HepG2 (cell line): ENCODE measurements at regions not wholly inside any gene's neighbourhood (a gene's known extent, or its start where the extent isn't known, plus 50 kb on each side); places are given as distances from the start of the nearest gene placed in this dataset.

Source experiments
- ATAC-seq: fragments of 200-7000 bp; cut with Tn5 transposase; 3 replicates; pipeline ENCODE4 v1.9.1; 2020; ENCODE audit warnings: mild to moderate bottlenecking, moderate library complexity
- BruUV-seq: library from RNA; stranded (reverse); fragments of 400-500 nt; replicated peaks from 2 replicates; lab custom pipeline; 2021; lab: Mats Ljungman, UMichigan
- CTCF ChIA-PET: fragments of 300-600 bp; formaldehyde crosslinking; extraction: SDS; loops from one replicate; lab custom pipeline; 2021; ENCODE audit warnings: low total read pairs, inconsistent platforms, low intra/inter-chr PET ratio; lab: Yijun Ruan, JAX
- POLR2A ChIA-PET: fragments of 350-600 bp; sonication (Branson Sonifier 250); formaldehyde crosslinking; loops from one replicate; lab custom pipeline; 2020; ENCODE audit warnings: antibody characterized with exemption, inconsistent platforms; lab: Yijun Ruan, JAX
- DNase-seq: peaks from one replicate; pipeline ENCODE4 v3.0.0-alpha.2; 2015; ENCODE audit warnings: low spot score
- FAIRE-seq: peaks from 3 replicates; lab custom pipeline; 2011; peaks lifted over from hg19 to GRCh38; lab: Jason Lieb, UNC
- H2AFZ ChIP-seq: one replicate; pipeline ENCODE4 v1.6.1; 2011; ENCODE audit warnings: low read length, inconsistent platforms
- H3K27ac ChIP-seq: fragments of 300-600 bp; 3 replicates; pipeline ENCODE4 v1.8.0; 2011; ENCODE audit warnings: mixed run types, mild to moderate bottlenecking, mixed read lengths, low read length, inconsistent platforms; ENCODE audit not compliant: insufficient read depth; ENCODE audit errors: extremely low read length
- H3K27me3 ChIP-seq, 2 experiments: fragments of 200-600 bp in 1 of 2; 2 replicates in 1 of 2; 3 replicates in 1 of 2; pipeline versions ENCODE4 v1.6.0 to v1.8.0; 2011; ENCODE audit warnings: low read length in 2 of 2, mild to moderate bottlenecking in 2 of 2, moderate library complexity in 2 of 2, inconsistent platforms in 1 of 2; ENCODE audit not compliant: insufficient read depth in 2 of 2, control insufficient read depth in 1 of 2
- H3K36me3 ChIP-seq, 2 experiments: fragments of 200-600 bp in 1 of 2; replicated peaks in 1 of 2; 2 replicates in 1 of 2; 3 replicates in 1 of 2; pipeline versions ENCODE4 v1.5.1 to v1.8.0; 2011; ENCODE audit warnings: low read length in 2 of 2, inconsistent platforms in 1 of 2; ENCODE audit not compliant: insufficient read depth in 2 of 2, control insufficient read depth in 1 of 2
- H3K4me1 ChIP-seq: 2 replicates; pipeline ENCODE4 v1.5.1; 2012; ENCODE audit warnings: low read length, inconsistent platforms; ENCODE audit not compliant: insufficient read depth
- H3K4me2 ChIP-seq: 2 replicates; pipeline ENCODE4 v1.6.0; 2011; ENCODE audit warnings: low read depth, low read length, inconsistent platforms
- H3K4me3 ChIP-seq, 3 experiments: fragments of 200-600 bp in 1 of 3; sonication (generic), shearing (Covaris generic) in 1 of 3; replicated peaks in 1 of 3; 2 replicates each; pipeline ENCODE4 v1.5.1; 2011 to 2016; ENCODE audit warnings: low read length in 3 of 3, inconsistent platforms in 2 of 3, low read depth in 2 of 3, mild to moderate bottlenecking in 2 of 3, control low read depth in 1 of 3, mixed read lengths in 1 of 3; ENCODE audit not compliant: insufficient read depth in 1 of 3
- H3K79me2 ChIP-seq: one replicate; pipeline ENCODE4 v1.6.1; 2011; ENCODE audit warnings: low read length, inconsistent platforms; ENCODE audit not compliant: insufficient read depth
- H3K9ac ChIP-seq: 2 replicates; pipeline ENCODE4 v1.6.0; 2011; ENCODE audit warnings: mild to moderate bottlenecking, low read depth, low read length, inconsistent platforms; ENCODE audit not compliant: insufficient read depth
- H3K9me3 ChIP-seq: 2 replicates; pipeline ENCODE4 v1.5.1; 2012; ENCODE audit warnings: mild to moderate bottlenecking, low read length
- H4K20me1 ChIP-seq: 2 replicates; pipeline ENCODE4 v1.6.0; 2011; ENCODE audit warnings: inconsistent platforms, mild to moderate bottlenecking, low read length, moderate library complexity; ENCODE audit not compliant: insufficient read depth
- ATM ChIP-seq: fragments of 450-650 bp; IDR thresholded peaks from 2 replicates; pipeline ENCODE4 v1.7.1; 2017; ENCODE audit warnings: mild to moderate bottlenecking, borderline replicate concordance
- ESRRA ChIP-seq: sonication (generic); formaldehyde crosslinking; IDR thresholded peaks from 2 replicates; pipeline ENCODE4 v1.5.1; 2020; ENCODE audit warnings: mild to moderate bottlenecking, low read depth, missing genetic modification reagents
- FOXC1 ChIP-seq: sonication (generic); formaldehyde crosslinking; IDR thresholded peaks from 2 replicates; pipeline ENCODE4 v1.8.0; 2022; ENCODE audit warnings: mild to moderate bottlenecking, missing genetic modification reagents, borderline replicate concordance
- GATAD1 ChIP-seq: IDR thresholded peaks from 2 replicates; pipeline ENCODE4 v1.6.1; 2016; ENCODE audit warnings: missing genetic modification reagents, missing compliant biosample characterization
- KDM6A ChIP-seq: IDR thresholded peaks from 2 replicates; pipeline ENCODE4 v1.6.1; 2016; ENCODE audit warnings: low read depth
- MBNL3 ChIP-seq: fragments of 250-450 bp; sonication (Bioruptor Pico); conservative IDR thresholded peaks from 2 replicates; pipeline ENCODE4 v1.8.0; 2022; ENCODE audit warnings: mild to moderate bottlenecking, inconsistent platforms
- POGZ ChIP-seq: sonication (generic); formaldehyde crosslinking; IDR thresholded peaks from 2 replicates; pipeline ENCODE4 v1.4.0; 2020; ENCODE audit warnings: mild to moderate bottlenecking, missing genetic modification reagents
- SMAD3 ChIP-seq: sonication (generic); formaldehyde crosslinking; IDR thresholded peaks from 2 replicates; pipeline ENCODE4 v1.4.0; 2020; ENCODE audit warnings: missing genetic modification reagents
- TAF15 ChIP-seq: fragments of 200-400 bp; formaldehyde crosslinking; IDR thresholded peaks from one replicate; pipeline ENCODE4 v1.6.1; 2018; ENCODE audit warnings: mild to moderate bottlenecking, low read depth, low read length; ENCODE audit not compliant: poor library complexity, severe bottlenecking
- ZNF230 ChIP-seq: sonication (generic); formaldehyde crosslinking; IDR thresholded peaks from 2 replicates; pipeline ENCODE4 v1.4.0; 2020; ENCODE audit warnings: mild to moderate bottlenecking, missing genetic modification reagents
- ZNF430 ChIP-seq: sonication (generic); formaldehyde crosslinking; IDR thresholded peaks from 2 replicates; pipeline ENCODE4 v1.9.0; 2021; ENCODE audit warnings: mild to moderate bottlenecking, missing genetic modification reagents
- ZNF501 ChIP-seq: sonication (generic); formaldehyde crosslinking; IDR thresholded peaks from 2 replicates; pipeline ENCODE4 v1.5.1; 2020; ENCODE audit warnings: mild to moderate bottlenecking, moderate library complexity, missing genetic modification reagents
- ZNF709 ChIP-seq: sonication (generic); formaldehyde crosslinking; IDR thresholded peaks from 2 replicates; pipeline ENCODE4 v1.5.0; 2020; ENCODE audit warnings: mild to moderate bottlenecking, missing genetic modification reagents
- ZNF724P ChIP-seq: sonication (generic); formaldehyde crosslinking; IDR thresholded peaks from 2 replicates; pipeline ENCODE4 v1.8.0; 2022; ENCODE audit warnings: missing genetic modification reagents, borderline replicate concordance
- ZNF772 ChIP-seq: sonication (generic); formaldehyde crosslinking; IDR thresholded peaks from 2 replicates; pipeline ENCODE4 v1.5.0; 2020; ENCODE audit warnings: mild to moderate bottlenecking, missing genetic modification reagents
- WGBS: methylation state at CpG from one replicate; pipeline ENCODE4 v1.1.6; 2017; ENCODE audit warnings: low lambda C conversion rate; 5-methylcytosine and 5-hydroxymethylcytosine counted together
- in situ Hi-C: cut with HindIII; loops from 2 replicates; pipeline ENCODE4 v1.10.0; 2017; ENCODE audit warnings: low pct_unique_long_range_greater_than_20kb; ENCODE audit not compliant: extremely low pct_ligation_motif_present
- intact Hi-C: fragments of 100-400 bp; cut with micrococcal nuclease; formaldehyde crosslinking; loops from one replicate; pipeline ENCODE4 v1.10.0; 2022; ENCODE audit not compliant: unreplicated experiment
- TF ChIP-seq, protein P1 (sequence below): sonication (generic); IDR thresholded peaks from 2 replicates; pipeline ENCODE4 v1.6.1; 2016; ENCODE audit warnings: low read depth, borderline replicate concordance
- TF ChIP-seq, protein P2 (sequence below): sonication (generic); formaldehyde crosslinking; IDR thresholded peaks from 2 replicates; pipeline ENCODE4 v1.4.0; 2020; ENCODE audit warnings: mild to moderate bottlenecking, low read depth, missing genetic modification reagents
- TF ChIP-seq, protein P3 (sequence below): sonication (generic); formaldehyde crosslinking; IDR thresholded peaks from 2 replicates; pipeline ENCODE4 v1.8.0; 2022; ENCODE audit warnings: low read depth, missing genetic modification reagents

DNA sequence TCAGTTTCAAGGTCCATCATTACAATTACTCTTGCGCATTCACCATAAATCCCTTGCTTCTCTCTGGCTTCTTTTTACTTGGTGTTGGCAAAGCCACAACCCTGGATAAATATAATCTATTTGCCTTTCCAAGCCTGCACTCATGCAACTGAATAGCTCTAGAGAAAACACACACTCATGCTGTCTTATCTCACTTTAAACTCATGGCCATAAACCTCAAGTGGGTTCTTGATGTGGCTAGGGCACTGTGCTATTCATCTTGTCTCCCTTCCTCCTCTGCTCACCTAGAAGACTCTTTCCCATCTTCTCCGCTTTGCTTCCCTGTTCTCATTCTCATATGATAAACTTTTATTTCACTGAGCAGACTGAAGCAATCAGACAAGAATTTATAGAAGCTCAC, 165.4 kb upstream of the MTPN start:
- TF ChIP-seq, protein P1, sequence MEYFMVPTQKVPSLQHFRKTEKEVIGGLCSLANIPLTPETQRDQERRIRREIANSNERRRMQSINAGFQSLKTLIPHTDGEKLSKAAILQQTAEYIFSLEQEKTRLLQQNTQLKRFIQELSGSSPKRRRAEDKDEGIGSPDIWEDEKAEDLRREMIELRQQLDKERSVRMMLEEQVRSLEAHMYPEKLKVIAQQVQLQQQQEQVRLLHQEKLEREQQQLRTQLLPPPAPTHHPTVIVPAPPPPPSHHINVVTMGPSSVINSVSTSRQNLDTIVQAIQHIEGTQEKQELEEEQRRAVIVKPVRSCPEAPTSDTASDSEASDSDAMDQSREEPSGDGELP = no peak
- no peak for TF ChIP-seq ZNF230 (CRISPR knock-in tag)
- no peak for TF ChIP-seq ZNF772 (CRISPR knock-in tag)
- TF ChIP-seq ZNF501 (CRISPR knock-in tag) = no peak
- no peak for TF ChIP-seq POGZ (CRISPR knock-in tag)
- TF ChIP-seq, protein P2, sequence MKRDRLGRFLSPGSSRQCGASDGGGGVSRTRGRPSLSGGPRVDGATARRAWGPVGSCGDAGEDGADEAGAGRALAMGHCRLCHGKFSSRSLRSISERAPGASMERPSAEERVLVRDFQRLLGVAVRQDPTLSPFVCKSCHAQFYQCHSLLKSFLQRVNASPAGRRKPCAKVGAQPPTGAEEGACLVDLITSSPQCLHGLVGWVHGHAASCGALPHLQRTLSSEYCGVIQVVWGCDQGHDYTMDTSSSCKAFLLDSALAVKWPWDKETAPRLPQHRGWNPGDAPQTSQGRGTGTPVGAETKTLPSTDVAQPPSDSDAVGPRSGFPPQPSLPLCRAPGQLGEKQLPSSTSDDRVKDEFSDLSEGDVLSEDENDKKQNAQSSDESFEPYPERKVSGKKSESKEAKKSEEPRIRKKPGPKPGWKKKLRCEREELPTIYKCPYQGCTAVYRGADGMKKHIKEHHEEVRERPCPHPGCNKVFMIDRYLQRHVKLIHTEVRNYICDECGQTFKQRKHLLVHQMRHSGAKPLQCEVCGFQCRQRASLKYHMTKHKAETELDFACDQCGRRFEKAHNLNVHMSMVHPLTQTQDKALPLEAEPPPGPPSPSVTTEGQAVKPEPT (CRISPR knock-in tag) = no peak
- Histone ChIP-seq H3K27me3 (no peaks in the 10 kb centered on the region), H3K9ac (no peak overlapping the region), H3K27ac (no peak overlapping the region), H4K20me1 (no peaks in the 10 kb centered on the region), H3K4me1 (no peaks in the 10 kb centered on the region), H2AFZ (no peak overlapping the region), H3K4me2 (no peak overlapping the region), H3K9me3 (no peaks in the 10 kb centered on the region), H3K79me2 (no peaks in the 10 kb centered on the region), H3K36me3 (no peaks in the 10 kb centered on the region), H3K4me3 (no peak overlapping the region)
- ATAC-seq (no peak), DNase-seq (no peak), FAIRE-seq (no peak)
- 72% methylated on average over 2 of the region's 2 CpGs for WGBS
- POLR2A ChIA-PET = no interaction called here
- no TSS peak for BruUV-seq
- CTCF ChIA-PET = no interaction called here
- intact Hi-C loops (no loop called here), in situ Hi-C loops (no loop called here)

DNA sequence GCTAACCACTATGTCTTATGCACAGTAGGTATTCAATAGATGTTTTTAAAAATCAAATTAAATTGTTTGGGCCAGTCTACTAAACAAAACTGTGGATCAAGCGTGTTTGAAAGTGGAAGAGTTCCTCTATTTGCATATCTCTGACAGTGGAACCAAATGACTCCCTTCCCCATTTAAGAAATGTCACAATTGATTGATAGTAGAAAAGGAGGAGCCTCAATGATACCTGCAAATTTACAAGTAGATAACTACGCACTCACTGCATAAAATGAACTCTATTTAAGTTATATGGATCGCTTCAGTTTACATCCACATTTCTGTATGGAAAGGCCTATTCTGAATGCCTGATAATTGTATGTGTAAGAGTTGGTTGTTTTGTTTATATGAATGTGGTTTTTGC, 163.3 kb upstream of the MTPN start:
- FAIRE-seq (no peak), ATAC-seq (no peak), DNase-seq (no peak)
- Histone ChIP-seq H3K27me3 (no peaks in the 10 kb centered on the region; a peak in 1 of 5 replicates), H4K20me1 (no peaks in the 10 kb centered on the region), H3K9ac (no peak overlapping the region), H2AFZ (no peak overlapping the region), H3K36me3 (no peaks in the 10 kb centered on the region), H3K9me3 (no peaks in the 10 kb centered on the region), H3K4me3 (no peak overlapping the region), H3K4me2 (no peak overlapping the region), H3K27ac (no peak overlapping the region), H3K4me1 (no peaks in the 10 kb centered on the region), H3K79me2 (no peaks in the 10 kb centered on the region)
- intact Hi-C loops (no loop called here), in situ Hi-C loops (no loop called here)
- ChIA-PET CTCF (no interaction called here), POLR2A (no interaction called here)
- BruUV-seq = no TSS peak
- WGBS = 3% methylated on average over 3 of the region's 3 CpGs
- TF ChIP-seq ZNF709 (CRISPR knock-in tag) (no peak), ZNF724P (CRISPR knock-in tag) (no peak), GATAD1 (CRISPR knock-in tag) (no peak), SMAD3 (no peak), ESRRA (CRISPR knock-in tag) (no peak), KDM6A (CRISPR knock-in tag) (no peak), ZNF430 (CRISPR knock-in tag) (no peak), FOXC1 (CRISPR knock-in tag) (no peak), TAF15 (no peak), MBNL3 (no peak), ATM (no peak)
- TF ChIP-seq, protein P3, sequence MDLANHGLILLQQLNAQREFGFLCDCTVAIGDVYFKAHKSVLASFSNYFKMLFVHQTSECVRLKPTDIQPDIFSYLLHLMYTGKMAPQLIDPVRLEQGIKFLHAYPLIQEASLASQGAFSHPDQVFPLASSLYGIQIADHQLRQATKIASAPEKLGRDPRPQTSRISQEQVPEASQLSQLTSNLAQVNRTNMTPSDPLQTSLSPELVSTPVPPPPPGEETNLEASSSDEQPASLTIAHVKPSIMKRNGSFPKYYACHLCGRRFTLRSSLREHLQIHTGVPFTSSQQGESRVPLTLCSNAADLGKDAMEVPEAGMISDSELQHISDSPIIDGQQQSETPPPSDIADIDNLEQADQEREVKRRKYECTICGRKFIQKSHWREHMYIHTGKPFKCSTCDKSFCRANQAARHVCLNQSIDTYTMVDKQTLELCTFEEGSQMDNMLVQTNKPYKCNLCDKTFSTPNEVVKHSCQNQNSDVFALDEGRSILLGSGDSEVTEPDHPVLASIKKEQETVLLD (CRISPR knock-in tag) = no peak
